Ishikawa (cell line): ENCODE measurements at regions not wholly inside any gene's neighbourhood (a gene's known extent, or its start where the extent isn't known, plus 50 kb on each side); places are given as distances from the start of the nearest gene placed in this dataset.

ENCODE experiments used
- CEBPB ChIP-seq: IDR thresholded peaks from 2 replicates; pipeline ENCODE4 v1.6.1; 2012
- CREB1 ChIP-seq: IDR thresholded peaks from 2 replicates; pipeline ENCODE4 v1.6.1; 2012; ENCODE audit warnings: low read depth
- EGR1 ChIP-seq: IDR thresholded peaks from 2 replicates; pipeline ENCODE4 v1.6.1; 2012
- EP300 ChIP-seq: IDR thresholded peaks from 2 replicates; pipeline ENCODE4 v1.6.1; 2012; ENCODE audit warnings: borderline replicate concordance
- FOXM1 ChIP-seq: IDR thresholded peaks from 2 replicates; pipeline ENCODE4 v1.6.1; 2012; ENCODE audit warnings: low read depth, borderline replicate concordance
- MAX ChIP-seq: IDR thresholded peaks from 2 replicates; pipeline ENCODE4 v1.6.1; 2012
- NFIC ChIP-seq: IDR thresholded peaks from 2 replicates; pipeline ENCODE4 v1.6.1; 2012
- RAD21 ChIP-seq: IDR thresholded peaks from 2 replicates; pipeline ENCODE4 v1.6.1; 2012; ENCODE audit warnings: low read depth
- REST ChIP-seq: IDR thresholded peaks from 2 replicates; pipeline ENCODE4 v1.6.1; 2012; ENCODE audit warnings: low read depth, mild to moderate bottlenecking
- TAF1 ChIP-seq: IDR thresholded peaks from 2 replicates; pipeline ENCODE4 v1.6.1; 2012; ENCODE audit warnings: low read depth, mild to moderate bottlenecking
- TCF12 ChIP-seq: IDR thresholded peaks from 2 replicates; pipeline ENCODE4 v1.6.1; 2012; ENCODE audit warnings: low read depth
- TEAD4 ChIP-seq: IDR thresholded peaks from 2 replicates; pipeline ENCODE4 v1.6.1; 2012
- USF1 ChIP-seq: IDR thresholded peaks from 2 replicates; pipeline ENCODE4 v1.6.1; 2012
- YY1 ChIP-seq: IDR thresholded peaks from 2 replicates; pipeline ENCODE4 v1.6.1; 2012; ENCODE audit warnings: low read depth
- ZBTB7A ChIP-seq: IDR thresholded peaks from 2 replicates; pipeline ENCODE4 v1.6.1; 2012; ENCODE audit warnings: low read depth

- no peak for TF ChIP-seq FOXM1
- TF ChIP-seq MAX = no peak
- TF ChIP-seq EGR1 = no peak
- TF ChIP-seq TEAD4 = no peak
- no peak for TF ChIP-seq REST
- TF ChIP-seq YY1 = no peak
- TF ChIP-seq EP300 = no peak
- TF ChIP-seq USF1 = no peak
- no peak for TF ChIP-seq ZBTB7A
- no peak for TF ChIP-seq TCF12
- no peak for TF ChIP-seq NFIC
- no peak for TF ChIP-seq RAD21
Measured at GRCh38 chr20:10910535-10911178, 236.9 kb upstream of the JAG1 start.

- no peak for TF ChIP-seq REST
- TF ChIP-seq TCF12 = no peak
- TF ChIP-seq NFIC = no peak
- no peak for TF ChIP-seq EP300
- no peak for TF ChIP-seq RAD21
- no peak for TF ChIP-seq USF1
- TF ChIP-seq TEAD4 = no peak
- no peak for TF ChIP-seq MAX
- no peak for TF ChIP-seq CEBPB
- no peak for TF ChIP-seq CREB1
- TF ChIP-seq YY1 = no peak
- no peak for TF ChIP-seq TAF1
- TF ChIP-seq FOXM1 = no peak
- no peak for TF ChIP-seq EGR1
- no peak for TF ChIP-seq ZBTB7A
Measured at GRCh38 chr20:10911298-10911697, 237.5 kb upstream of the JAG1 start.

- TF ChIP-seq REST = no peak
- TF ChIP-seq MAX = no peak
- no peak for TF ChIP-seq TAF1
- TF ChIP-seq TCF12 = no peak
- TF ChIP-seq TEAD4 = no peak
- no peak for TF ChIP-seq NFIC
- no peak for TF ChIP-seq FOXM1
- TF ChIP-seq ZBTB7A = no peak
- no peak for TF ChIP-seq EGR1
- no peak for TF ChIP-seq YY1
- TF ChIP-seq RAD21 = no peak
- TF ChIP-seq EP300 = no peak
- no peak for TF ChIP-seq USF1
- no peak for TF ChIP-seq CREB1
- no peak for TF ChIP-seq CEBPB
Measured at GRCh38 chr20:10915815-10916214, 242.0 kb upstream of the JAG1 start.
